WTC11 (cell line): ENCODE measurements at regions not wholly inside any gene's neighbourhood (a gene's known extent, or its start where the extent isn't known, plus 50 kb on each side); places are given as distances from the start of the nearest gene placed in this dataset.

Source experiments
- ATAC-seq: fragments of 200-7000 bp; cut with Tn5 transposase; 2 replicates; pipeline ENCODE4 v1.10.0; 2021; ENCODE audit warnings: mild to moderate bottlenecking, moderate library complexity
- CTCF ChIA-PET: fragments of 300-600 bp; sonication (Branson Sonifier 250); formaldehyde crosslinking; loops from one replicate; lab custom pipeline; 2021; ENCODE audit warnings: antibody characterized with exemption; lab: Charles Lee
- POLR2A ChIA-PET: fragments of 350-600 bp; sonication (Branson Sonifier 250); formaldehyde crosslinking; loops from one replicate; lab custom pipeline; 2021; ENCODE audit warnings: antibody characterized with exemption; lab: Charles Lee
- DNase-seq: peaks from one replicate; pipeline ENCODE4 v3.0.0; 2021; ENCODE audit warnings: low spot score
- H3K27ac Mint-ChIP-seq: 2 replicates; pipeline ENCODE4 v1.8.0; 2021; ENCODE audit warnings: mixed read lengths
- H3K27me3 Mint-ChIP-seq: 2 replicates; pipeline ENCODE4 v1.8.0; 2021; ENCODE audit warnings: low read depth, mild to moderate bottlenecking, moderate library complexity, mixed read lengths
- H3K36me3 Mint-ChIP-seq: 2 replicates; pipeline ENCODE4 v1.8.0; 2021; ENCODE audit warnings: mixed read lengths
- H3K4me1 Mint-ChIP-seq: 2 replicates; pipeline ENCODE4 v1.8.0; 2022; ENCODE audit warnings: mixed read lengths
- H3K4me3 Mint-ChIP-seq: 2 replicates; pipeline ENCODE4 v1.8.0; 2021; ENCODE audit warnings: mild to moderate bottlenecking, moderate library complexity, mixed read lengths
- H3K9me3 Mint-ChIP-seq: 2 replicates; pipeline ENCODE4 v1.8.0; 2021; ENCODE audit warnings: mixed read lengths
- CBFB ChIP-seq: sonication (generic); formaldehyde crosslinking; IDR thresholded peaks from 2 replicates; pipeline ENCODE4 v1.8.1; 2022; ENCODE audit warnings: mild to moderate bottlenecking, low read depth, missing genetic modification reagents
- CREM ChIP-seq: sonication (generic); formaldehyde crosslinking; IDR thresholded peaks from 2 replicates; pipeline ENCODE4 v1.8.1; 2022; ENCODE audit warnings: mild to moderate bottlenecking, missing genetic modification reagents, moderate library complexity
- FOXP1 ChIP-seq: sonication (generic); formaldehyde crosslinking; IDR thresholded peaks from 2 replicates; pipeline ENCODE4 v1.8.0; 2022; ENCODE audit warnings: missing genetic modification reagents, mild to moderate bottlenecking, moderate library complexity, borderline replicate concordance
- IRF2 ChIP-seq: sonication (generic); formaldehyde crosslinking; IDR thresholded peaks from 2 replicates; pipeline ENCODE4 v1.8.0; 2022; ENCODE audit warnings: low read depth, missing genetic modification reagents, borderline replicate concordance
- MYBL2 ChIP-seq: sonication (generic); formaldehyde crosslinking; IDR thresholded peaks from 2 replicates; pipeline ENCODE4 v1.8.1; 2023; ENCODE audit warnings: mild to moderate bottlenecking, moderate library complexity, missing genetic modification reagents
- NFE2L1 ChIP-seq: sonication (generic); formaldehyde crosslinking; IDR thresholded peaks from 2 replicates; pipeline ENCODE4 v1.8.1; 2023; ENCODE audit warnings: missing genetic modification reagents
- NFYB ChIP-seq: sonication (generic); formaldehyde crosslinking; conservative IDR thresholded peaks from 2 replicates; pipeline ENCODE4 v1.8.0; 2022; ENCODE audit warnings: low read depth, missing genetic modification reagents
- PRDM15 ChIP-seq: sonication (generic); formaldehyde crosslinking; IDR thresholded peaks from 2 replicates; pipeline ENCODE4 v1.8.0; 2022; ENCODE audit warnings: missing genetic modification reagents
- RORB ChIP-seq: fragments of 250-450 bp; sonication (Bioruptor Pico); IDR thresholded peaks from 2 replicates; pipeline ENCODE4 v1.9.0; 2021; ENCODE audit warnings: mild to moderate bottlenecking
- SMAD3 ChIP-seq: sonication (generic); formaldehyde crosslinking; IDR thresholded peaks from 2 replicates; pipeline ENCODE4 v1.8.0; 2022; ENCODE audit warnings: missing genetic modification reagents, mild to moderate bottlenecking, borderline replicate concordance
- ZNF232 ChIP-seq: sonication (generic); formaldehyde crosslinking; IDR thresholded peaks from 2 replicates; pipeline ENCODE4 v1.8.0; 2022; ENCODE audit warnings: mild to moderate bottlenecking, missing genetic modification reagents
- ZNF396 ChIP-seq: fragments of 250-450 bp; sonication (Bioruptor Pico); IDR thresholded peaks from 2 replicates; pipeline ENCODE4 v1.8.0; 2021; ENCODE audit warnings: mild to moderate bottlenecking, moderate library complexity, borderline replicate concordance
- TF ChIP-seq, protein P1 (sequence below): fragments of 250-450 bp; sonication (Bioruptor Pico); IDR thresholded peaks from 2 replicates; pipeline ENCODE4 v1.9.0; 2021; ENCODE audit warnings: mild to moderate bottlenecking
- TF ChIP-seq, protein P2 (sequence below): sonication (generic); formaldehyde crosslinking; IDR thresholded peaks from 2 replicates; pipeline ENCODE4 v1.8.1; 2022; ENCODE audit warnings: missing genetic modification reagents, borderline replicate concordance
- TF ChIP-seq, protein P3 (sequence below): fragments of 200-600 bp; IDR thresholded peaks from 2 replicates; pipeline ENCODE4 v1.8.0; 2022; ENCODE audit warnings: antibody characterized with exemption
- TF ChIP-seq, protein P4 (sequence below): sonication (generic); formaldehyde crosslinking; IDR thresholded peaks from 2 replicates; pipeline ENCODE4 v1.8.0; 2023; ENCODE audit warnings: missing genetic modification reagents
- TF ChIP-seq, protein P5 (sequence below): sonication (generic); formaldehyde crosslinking; IDR thresholded peaks from 2 replicates; pipeline ENCODE4 v1.8.0; 2022; ENCODE audit warnings: mild to moderate bottlenecking, missing genetic modification reagents

- DNase-seq: no peak
- Mint-ChIP-seq H3K4me3 (no peak overlapping the region), H3K27ac (no peak overlapping the region), H3K36me3 (no peaks in the 10 kb centered on the region), H3K9me3 (no peaks in the 10 kb centered on the region), H3K4me1 (no peaks in the 10 kb centered on the region), H3K27me3 (no peaks in the 10 kb centered on the region; the same call in 1 of the 2 replicates)
- CTCF ChIA-PET: no interaction called here
- POLR2A ChIA-PET: no interaction called here
- TF ChIP-seq NFYB (CRISPR knock-in tag) (no peak), ZNF232 (CRISPR knock-in tag) (no peak)
- no peak for ATAC-seq
These were observed 543.9 kb downstream of the RNF144B start for GRCh38 chr6:18931086-18931485.

GRCh38 chr6:18958146-18958545 lies 571.0 kb downstream of the RNF144B start:
- TF ChIP-seq, protein P1, sequence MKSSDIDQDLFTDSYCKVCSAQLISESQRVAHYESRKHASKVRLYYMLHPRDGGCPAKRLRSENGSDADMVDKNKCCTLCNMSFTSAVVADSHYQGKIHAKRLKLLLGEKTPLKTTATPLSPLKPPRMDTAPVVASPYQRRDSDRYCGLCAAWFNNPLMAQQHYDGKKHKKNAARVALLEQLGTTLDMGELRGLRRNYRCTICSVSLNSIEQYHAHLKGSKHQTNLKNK (CRISPR knock-in tag): no peak
- TF ChIP-seq, protein P2, sequence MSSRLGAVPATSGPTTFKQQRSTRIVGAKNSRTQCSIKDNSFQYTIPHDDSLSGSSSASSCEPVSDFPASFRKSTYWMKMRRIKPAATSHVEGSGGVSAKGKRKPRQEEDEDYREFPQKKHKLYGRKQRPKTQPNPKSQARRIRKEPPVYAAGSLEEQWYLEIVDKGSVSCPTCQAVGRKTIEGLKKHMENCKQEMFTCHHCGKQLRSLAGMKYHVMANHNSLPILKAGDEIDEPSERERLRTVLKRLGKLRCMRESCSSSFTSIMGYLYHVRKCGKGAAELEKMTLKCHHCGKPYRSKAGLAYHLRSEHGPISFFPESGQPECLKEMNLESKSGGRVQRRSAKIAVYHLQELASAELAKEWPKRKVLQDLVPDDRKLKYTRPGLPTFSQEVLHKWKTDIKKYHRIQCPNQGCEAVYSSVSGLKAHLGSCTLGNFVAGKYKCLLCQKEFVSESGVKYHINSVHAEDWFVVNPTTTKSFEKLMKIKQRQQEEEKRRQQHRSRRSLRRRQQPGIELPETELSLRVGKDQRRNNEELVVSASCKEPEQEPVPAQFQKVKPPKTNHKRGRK (CRISPR knock-in tag): no peak
- TF ChIP-seq SMAD3 (no peak), CBFB (no peak), RORB (CRISPR knock-in tag) (no peak), MYBL2 (CRISPR knock-in tag) (no peak), FOXP1 (CRISPR knock-in tag) (no peak), NFE2L1 (CRISPR knock-in tag) (no peak), PRDM15 (no peak), CREM (CRISPR knock-in tag) (no peak), IRF2 (CRISPR knock-in tag) (no peak), ZNF396 (CRISPR knock-in tag) (no peak)
- TF ChIP-seq, protein P3, sequence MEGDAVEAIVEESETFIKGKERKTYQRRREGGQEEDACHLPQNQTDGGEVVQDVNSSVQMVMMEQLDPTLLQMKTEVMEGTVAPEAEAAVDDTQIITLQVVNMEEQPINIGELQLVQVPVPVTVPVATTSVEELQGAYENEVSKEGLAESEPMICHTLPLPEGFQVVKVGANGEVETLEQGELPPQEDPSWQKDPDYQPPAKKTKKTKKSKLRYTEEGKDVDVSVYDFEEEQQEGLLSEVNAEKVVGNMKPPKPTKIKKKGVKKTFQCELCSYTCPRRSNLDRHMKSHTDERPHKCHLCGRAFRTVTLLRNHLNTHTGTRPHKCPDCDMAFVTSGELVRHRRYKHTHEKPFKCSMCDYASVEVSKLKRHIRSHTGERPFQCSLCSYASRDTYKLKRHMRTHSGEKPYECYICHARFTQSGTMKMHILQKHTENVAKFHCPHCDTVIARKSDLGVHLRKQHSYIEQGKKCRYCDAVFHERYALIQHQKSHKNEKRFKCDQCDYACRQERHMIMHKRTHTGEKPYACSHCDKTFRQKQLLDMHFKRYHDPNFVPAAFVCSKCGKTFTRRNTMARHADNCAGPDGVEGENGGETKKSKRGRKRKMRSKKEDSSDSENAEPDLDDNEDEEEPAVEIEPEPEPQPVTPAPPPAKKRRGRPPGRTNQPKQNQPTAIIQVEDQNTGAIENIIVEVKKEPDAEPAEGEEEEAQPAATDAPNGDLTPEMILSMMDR: no peak
- TF ChIP-seq, protein P4, sequence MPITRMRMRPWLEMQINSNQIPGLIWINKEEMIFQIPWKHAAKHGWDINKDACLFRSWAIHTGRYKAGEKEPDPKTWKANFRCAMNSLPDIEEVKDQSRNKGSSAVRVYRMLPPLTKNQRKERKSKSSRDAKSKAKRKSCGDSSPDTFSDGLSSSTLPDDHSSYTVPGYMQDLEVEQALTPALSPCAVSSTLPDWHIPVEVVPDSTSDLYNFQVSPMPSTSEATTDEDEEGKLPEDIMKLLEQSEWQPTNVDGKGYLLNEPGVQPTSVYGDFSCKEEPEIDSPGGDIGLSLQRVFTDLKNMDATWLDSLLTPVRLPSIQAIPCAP (CRISPR knock-in tag): no peak
- TF ChIP-seq, protein P5, sequence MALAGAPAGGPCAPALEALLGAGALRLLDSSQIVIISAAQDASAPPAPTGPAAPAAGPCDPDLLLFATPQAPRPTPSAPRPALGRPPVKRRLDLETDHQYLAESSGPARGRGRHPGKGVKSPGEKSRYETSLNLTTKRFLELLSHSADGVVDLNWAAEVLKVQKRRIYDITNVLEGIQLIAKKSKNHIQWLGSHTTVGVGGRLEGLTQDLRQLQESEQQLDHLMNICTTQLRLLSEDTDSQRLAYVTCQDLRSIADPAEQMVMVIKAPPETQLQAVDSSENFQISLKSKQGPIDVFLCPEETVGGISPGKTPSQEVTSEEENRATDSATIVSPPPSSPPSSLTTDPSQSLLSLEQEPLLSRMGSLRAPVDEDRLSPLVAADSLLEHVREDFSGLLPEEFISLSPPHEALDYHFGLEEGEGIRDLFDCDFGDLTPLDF (CRISPR knock-in tag): no peak
- no peak overlapping the region for H3K27ac Mint-ChIP-seq
- no peaks in the 10 kb centered on the region; the same call in 1 of the 2 replicates for H3K27me3 Mint-ChIP-seq
- H3K36me3 Mint-ChIP-seq: no peaks in the 10 kb centered on the region
- no peak for ATAC-seq
- no peak for DNase-seq
- CTCF ChIA-PET: no interaction called here
- POLR2A ChIA-PET: no interaction called here
- no peaks in the 10 kb centered on the region for H3K9me3 Mint-ChIP-seq
- no peak overlapping the region for H3K4me3 Mint-ChIP-seq
- no peaks in the 10 kb centered on the region for H3K4me1 Mint-ChIP-seq
